AG10803 (cell line): ENCODE measurements at regions not wholly inside any gene's neighbourhood (a gene's known extent, or its start where the extent isn't known, plus 50 kb on each side); places are given as distances from the start of the nearest gene placed in this dataset.

Experiments used
- DNase-seq: peaks from one replicate; pipeline ENCODE4 v3.0.0; 2010; ENCODE audit warnings: low read depth
- H3K4me3 ChIP-seq: 2 replicates; pipeline ENCODE4 v1.5.1; 2011; ENCODE audit warnings: mild to moderate bottlenecking, low read length, control low read depth
- TF ChIP-seq, protein P1 (sequence below): conservative IDR thresholded peaks from 2 replicates; pipeline ENCODE4 v1.5.1; 2011; ENCODE audit warnings: mild to moderate bottlenecking, low read length, control low read depth, inconsistent platforms

DNA sequence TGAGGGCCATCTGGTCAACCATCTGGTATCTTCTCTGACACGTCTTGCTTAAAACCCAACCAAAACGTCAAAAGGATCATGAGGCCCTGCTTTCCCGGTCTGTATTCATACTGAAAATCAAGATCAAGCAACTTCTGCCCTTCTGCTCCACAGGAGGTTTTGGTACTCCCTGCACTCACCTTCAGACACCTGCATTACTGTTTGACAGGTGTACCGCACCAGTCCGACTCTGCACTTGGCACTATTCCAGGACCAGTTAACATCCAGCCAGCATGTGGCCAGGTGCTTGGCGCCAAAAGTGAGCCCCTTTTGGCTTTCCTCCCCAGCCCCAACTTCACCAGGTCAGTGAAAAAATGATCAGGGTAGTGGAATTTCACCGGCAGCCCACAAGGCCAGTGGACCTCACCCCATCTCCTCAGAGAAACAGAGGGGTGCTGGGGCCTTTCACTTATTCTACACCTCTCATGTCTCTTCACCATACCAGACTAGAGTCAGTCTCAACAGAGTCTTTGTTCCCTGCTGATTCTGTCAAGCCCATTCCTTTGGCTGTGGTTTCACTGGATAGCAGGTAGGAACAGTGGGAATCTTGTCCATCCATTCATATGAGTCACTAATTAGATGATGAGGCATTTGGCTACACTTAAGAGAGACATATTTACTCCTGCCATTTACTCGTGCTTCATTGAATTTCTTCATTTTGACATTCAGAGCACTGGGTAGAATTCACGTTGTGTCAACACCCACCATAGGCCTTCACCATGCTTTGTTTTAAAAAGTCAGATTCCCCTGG, 85.3 kb downstream of the ZNF726 start:
- H3K4me3 ChIP-seq, result no peak overlapping the region
- no peak for DNase-seq
- TF ChIP-seq, protein P1, sequence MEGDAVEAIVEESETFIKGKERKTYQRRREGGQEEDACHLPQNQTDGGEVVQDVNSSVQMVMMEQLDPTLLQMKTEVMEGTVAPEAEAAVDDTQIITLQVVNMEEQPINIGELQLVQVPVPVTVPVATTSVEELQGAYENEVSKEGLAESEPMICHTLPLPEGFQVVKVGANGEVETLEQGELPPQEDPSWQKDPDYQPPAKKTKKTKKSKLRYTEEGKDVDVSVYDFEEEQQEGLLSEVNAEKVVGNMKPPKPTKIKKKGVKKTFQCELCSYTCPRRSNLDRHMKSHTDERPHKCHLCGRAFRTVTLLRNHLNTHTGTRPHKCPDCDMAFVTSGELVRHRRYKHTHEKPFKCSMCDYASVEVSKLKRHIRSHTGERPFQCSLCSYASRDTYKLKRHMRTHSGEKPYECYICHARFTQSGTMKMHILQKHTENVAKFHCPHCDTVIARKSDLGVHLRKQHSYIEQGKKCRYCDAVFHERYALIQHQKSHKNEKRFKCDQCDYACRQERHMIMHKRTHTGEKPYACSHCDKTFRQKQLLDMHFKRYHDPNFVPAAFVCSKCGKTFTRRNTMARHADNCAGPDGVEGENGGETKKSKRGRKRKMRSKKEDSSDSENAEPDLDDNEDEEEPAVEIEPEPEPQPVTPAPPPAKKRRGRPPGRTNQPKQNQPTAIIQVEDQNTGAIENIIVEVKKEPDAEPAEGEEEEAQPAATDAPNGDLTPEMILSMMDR, result no peak

DNA sequence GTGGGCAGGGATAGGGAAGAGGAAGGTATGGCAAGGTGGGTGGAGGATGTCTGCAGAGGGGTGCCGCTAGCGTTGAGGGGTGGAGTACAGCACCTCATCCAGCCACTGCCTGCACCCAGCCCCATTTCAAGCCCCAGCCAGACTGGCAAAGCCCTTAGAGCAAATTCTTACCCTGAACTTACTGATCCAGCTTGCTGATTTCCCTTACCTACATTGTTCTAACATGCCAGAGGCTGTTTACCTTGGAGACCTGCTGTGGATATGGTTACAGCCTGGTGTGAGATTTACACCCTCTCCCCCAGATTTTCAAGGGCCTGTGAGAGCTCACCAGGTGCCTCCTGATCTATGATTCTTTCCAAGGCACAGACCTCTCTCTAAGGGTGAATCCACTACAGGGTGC, 86.0 kb downstream of the ZNF726 start:
- TF ChIP-seq, protein P1, result no peak
- H3K4me3 ChIP-seq, result no peak overlapping the region
- DNase-seq, result no peak

DNA sequence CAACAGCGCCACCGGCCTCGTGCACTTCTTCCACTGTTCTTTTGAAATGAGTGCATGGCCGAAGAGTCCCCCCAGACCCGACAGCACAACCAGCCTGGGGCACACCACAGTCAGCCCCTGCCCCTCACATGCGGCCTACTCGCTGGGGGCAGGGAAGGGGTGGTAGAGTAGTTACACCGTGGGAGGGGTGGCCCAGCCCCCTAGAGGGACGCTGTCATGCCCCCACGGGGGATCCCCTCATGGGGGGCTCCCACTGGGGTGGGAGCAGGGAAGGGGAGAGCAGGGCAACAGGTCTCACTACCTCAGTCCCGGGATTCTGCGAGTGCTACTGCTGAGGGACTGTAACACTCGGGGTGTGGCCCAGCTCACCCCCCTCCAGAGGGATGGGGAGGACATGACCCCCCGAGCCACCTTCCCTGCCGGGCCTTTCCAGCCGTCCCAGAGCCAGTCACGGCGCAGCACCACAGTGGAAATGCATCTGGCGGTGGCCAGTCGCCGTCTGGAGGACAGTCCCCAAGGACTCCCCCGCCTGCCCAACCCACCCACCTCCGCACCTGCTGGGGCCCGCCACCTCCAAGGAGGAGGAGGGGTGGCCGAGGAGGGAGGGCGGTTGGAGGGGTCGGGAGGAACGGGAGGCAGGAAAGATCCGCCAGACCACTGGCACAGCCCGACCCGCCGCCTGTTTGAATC, 84.6 kb upstream of the ZNF254 start:
- TF ChIP-seq, protein P1, result no peak
- H3K4me3 ChIP-seq, result no peak overlapping the region
- no peak for DNase-seq

DNA sequence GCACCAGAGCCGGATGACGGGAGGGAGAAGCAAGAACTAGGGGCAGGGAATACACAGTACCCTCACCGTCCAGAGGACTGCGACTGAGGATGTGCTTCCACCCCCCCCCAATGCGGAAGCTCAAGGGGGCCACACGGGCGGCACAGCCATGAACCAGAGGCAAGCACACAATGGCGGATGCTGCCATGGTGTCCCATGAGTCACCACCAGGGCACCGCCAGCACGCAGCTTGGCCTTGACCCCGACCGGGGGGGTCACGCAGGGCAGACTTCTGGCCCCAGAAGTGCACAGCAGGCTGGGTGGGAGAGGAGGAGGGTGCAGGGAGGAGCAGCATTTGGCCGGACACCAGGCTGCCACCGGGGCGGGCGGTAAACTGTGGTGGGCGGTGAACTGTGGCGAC, 83.5 kb upstream of the ZNF254 start:
- no peak for DNase-seq
- no peak overlapping the region for H3K4me3 ChIP-seq
- TF ChIP-seq, protein P1, result no peak

DNA sequence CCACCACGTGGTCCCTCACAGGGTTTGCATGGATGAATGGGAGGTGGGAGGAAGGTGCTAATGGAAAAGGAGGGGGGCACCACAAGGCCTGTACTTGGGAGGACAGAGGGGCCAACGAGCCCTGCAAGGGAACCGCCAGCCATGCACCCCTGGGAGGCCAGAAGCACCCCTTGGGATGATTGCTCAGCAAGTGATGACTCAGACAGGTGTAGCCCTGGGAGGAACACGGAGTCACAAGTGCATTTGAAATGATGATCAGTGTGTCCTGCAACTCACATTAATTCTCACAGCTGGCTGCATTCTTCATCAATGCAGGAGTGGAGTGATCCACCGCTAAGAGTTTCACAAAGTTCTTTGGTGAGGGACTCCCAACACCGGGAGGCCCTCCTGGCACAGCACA, 82.8 kb upstream of the ZNF254 start:
- DNase-seq, result no peak
- TF ChIP-seq, protein P1, result no peak
- H3K4me3 ChIP-seq, result no peak overlapping the region

DNA sequence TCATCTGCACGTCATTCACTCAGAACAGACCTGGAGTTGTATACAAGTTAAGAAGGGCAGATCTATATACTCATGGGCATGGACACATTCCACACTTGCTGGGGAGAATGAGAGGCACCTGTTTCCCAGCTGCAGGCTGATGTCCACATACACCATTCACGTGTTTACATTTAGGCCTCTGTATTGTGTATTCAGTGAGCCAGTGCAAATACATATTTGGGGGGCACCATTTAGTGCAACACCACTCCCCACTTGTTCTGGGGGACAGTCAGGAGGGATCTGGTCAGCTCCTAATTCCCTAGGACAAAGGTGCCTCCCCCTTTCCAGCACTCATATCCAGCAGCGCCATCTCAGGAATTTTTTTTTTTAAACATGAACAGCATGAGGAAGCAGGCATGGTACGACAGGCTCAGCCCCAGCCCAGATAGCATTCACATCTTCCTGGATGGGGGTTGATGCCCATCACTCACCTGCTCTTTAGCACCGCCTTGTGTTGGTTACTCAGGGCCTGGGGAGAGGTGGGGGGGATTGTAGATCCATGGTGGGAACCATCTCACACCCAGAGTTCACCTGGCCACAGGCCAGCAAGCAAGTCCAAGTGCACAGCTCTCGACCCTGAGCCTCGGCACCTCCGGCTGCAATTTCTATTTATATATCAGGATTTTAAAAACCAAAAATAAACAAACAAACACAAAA, 56.9 kb upstream of the ZNF254 start:
- no peak overlapping the region for H3K4me3 ChIP-seq
- no peak for DNase-seq
- TF ChIP-seq, protein P1, result no peak
